ENCODE measurements at regions not wholly inside any gene's neighbourhood (a gene's known extent, or its start where the extent isn't known, plus 50 kb on each side); places are given as distances from the start of the nearest gene placed in this dataset.

- TF ChIP-seq CTCF (IDR thresholded peaks at IDR 0.05 in 8 of 11, conservative IDR thresholded peaks at IDR 0.05 in 3 of 11) (no peak), POLR2A (IDR thresholded peaks at IDR 0.05) (no peak)
Measured at GRCh38 chr5:17094830-17095229, 122.6 kb upstream of the BASP1 start.

Data from spleen (tissue), 7 donors.